ENCODE measurements at regions not wholly inside any gene's neighbourhood (a gene's known extent, or its start where the extent isn't known, plus 50 kb on each side); places are given as distances from the start of the nearest gene placed in this dataset.

DNA sequence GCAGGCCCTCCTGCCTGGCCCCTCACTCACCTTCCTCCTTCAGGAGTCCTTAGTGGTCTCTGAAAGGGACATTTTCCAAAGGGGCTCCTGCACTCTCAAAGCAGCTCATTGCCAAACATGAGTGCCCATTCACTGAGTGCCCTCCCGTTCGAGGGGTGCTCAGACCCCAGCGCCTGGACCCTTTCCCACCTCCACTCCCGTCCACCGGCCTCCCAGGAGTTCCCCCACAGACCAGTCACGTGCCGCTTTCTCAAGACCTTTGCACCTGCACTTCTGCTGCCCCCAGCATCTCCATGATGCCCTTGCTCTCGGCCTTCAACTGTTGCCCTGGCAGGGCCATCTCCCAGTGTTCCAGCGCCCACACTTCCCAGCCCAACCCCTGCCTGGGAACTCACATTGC lies 89.5 kb downstream of the ADRA2C start:
- Histone ChIP-seq H3F3A (ENCODE audit: insufficient read depth, low read length, poor library complexity, severe bottlenecking) (no peaks in the 10 kb centered on the region), H3K9me3 (ENCODE audit: low read length) (no peaks in the 10 kb centered on the region), H3K4me3 (ENCODE audit: low read length) (no peak overlapping the region), H3K27me3 (ENCODE audit: insufficient read depth, low read depth, low read length) (no peaks in the 10 kb centered on the region), H3K9me2 (ENCODE audit: insufficient read depth, low read length) (no peaks in the 10 kb centered on the region), H3K79me2 (replicated peaks; ENCODE audit: insufficient read depth, low read length) (no peaks in the 10 kb centered on the region), H4K20me1 (ENCODE audit: insufficient read depth) (no peaks in the 10 kb centered on the region), H3K36me3 (ENCODE audit: insufficient read depth, low read length) (no peaks in the 10 kb centered on the region), H3K4me2 (ENCODE audit: low read length) (no peak overlapping the region), H2AFZ (ENCODE audit: low read depth, low read length) (no peak overlapping the region), H3K9ac (ENCODE audit: low read length) (no peak overlapping the region), H3K27ac (ENCODE audit: low read length) (no peak overlapping the region)
- TF ChIP-seq EP300 (conservative IDR thresholded peaks at IDR 0.05; ENCODE audit: poor library complexity, severe bottlenecking) = no peak
- no peak for TF ChIP-seq RAD21 (conservative IDR thresholded peaks at IDR 0.05)
- no peak for TF ChIP-seq MXI1 (conservative IDR thresholded peaks at IDR 0.05; ENCODE audit: poor library complexity, severe bottlenecking)

DNA sequence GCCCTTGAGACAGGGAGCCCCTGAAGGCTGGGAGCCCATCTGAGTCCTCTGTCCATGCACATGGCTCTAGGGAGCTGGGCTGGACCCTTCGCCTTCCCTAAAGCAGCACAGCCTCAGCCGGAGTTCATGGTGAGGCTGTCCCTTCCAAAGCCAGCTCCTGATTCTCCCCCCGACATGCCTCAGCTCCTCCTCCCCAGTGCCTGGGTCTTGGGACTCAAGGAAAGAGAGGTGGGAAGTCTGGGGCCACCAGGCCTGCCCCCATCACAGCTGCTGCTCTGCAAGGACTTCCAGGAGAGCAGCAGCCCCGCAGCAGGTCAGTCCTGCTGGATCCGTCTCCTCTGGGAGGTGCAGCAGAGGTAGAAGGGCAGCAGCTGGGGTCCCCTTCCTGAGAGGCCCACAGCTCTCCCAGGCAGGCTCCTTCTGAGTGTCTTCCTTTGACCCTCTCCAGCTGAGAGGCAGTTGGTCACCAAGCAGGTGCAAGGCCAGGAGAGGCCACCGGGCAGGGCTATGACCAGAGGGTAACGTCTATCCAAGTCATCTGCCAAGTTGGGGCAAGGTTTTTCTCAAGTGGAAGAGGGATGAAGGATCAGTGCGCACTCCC lies 90.5 kb downstream of the ADRA2C start:
- Histone ChIP-seq H3K4me3 (ENCODE audit: low read length) (no peak overlapping the region), H3K4me2 (ENCODE audit: low read length) (no peak overlapping the region), H2AFZ (ENCODE audit: low read depth, low read length) (no peak overlapping the region), H3K36me3 (ENCODE audit: insufficient read depth, low read length) (no peaks in the 10 kb centered on the region), H4K20me1 (ENCODE audit: insufficient read depth) (no peaks in the 10 kb centered on the region), H3K27ac (ENCODE audit: low read length) (no peak overlapping the region), H3K27me3 (ENCODE audit: insufficient read depth, low read depth, low read length) (no peaks in the 10 kb centered on the region), H3K9me3 (ENCODE audit: low read length) (no peaks in the 10 kb centered on the region), H3K9me2 (ENCODE audit: insufficient read depth, low read length) (no peaks in the 10 kb centered on the region), H3F3A (ENCODE audit: insufficient read depth, low read length, poor library complexity, severe bottlenecking) (no peaks in the 10 kb centered on the region), H3K79me2 (replicated peaks; ENCODE audit: insufficient read depth, low read length) (no peaks in the 10 kb centered on the region), H3K9ac (ENCODE audit: low read length) (no peak overlapping the region)
- TF ChIP-seq CTCF (IDR thresholded peaks at IDR 0.05; ENCODE audit: poor library complexity, severe bottlenecking) (no peak), POLR2AphosphoS5 (IDR thresholded peaks at IDR 0.05) (no peak), SMC3 (conservative IDR thresholded peaks at IDR 0.05; ENCODE audit: poor library complexity) (no peak), REST (IDR thresholded peaks at IDR 0.05; ENCODE audit: borderline replicate concordance) (no peak), RAD21 (conservative IDR thresholded peaks at IDR 0.05) (no peak)

DNA sequence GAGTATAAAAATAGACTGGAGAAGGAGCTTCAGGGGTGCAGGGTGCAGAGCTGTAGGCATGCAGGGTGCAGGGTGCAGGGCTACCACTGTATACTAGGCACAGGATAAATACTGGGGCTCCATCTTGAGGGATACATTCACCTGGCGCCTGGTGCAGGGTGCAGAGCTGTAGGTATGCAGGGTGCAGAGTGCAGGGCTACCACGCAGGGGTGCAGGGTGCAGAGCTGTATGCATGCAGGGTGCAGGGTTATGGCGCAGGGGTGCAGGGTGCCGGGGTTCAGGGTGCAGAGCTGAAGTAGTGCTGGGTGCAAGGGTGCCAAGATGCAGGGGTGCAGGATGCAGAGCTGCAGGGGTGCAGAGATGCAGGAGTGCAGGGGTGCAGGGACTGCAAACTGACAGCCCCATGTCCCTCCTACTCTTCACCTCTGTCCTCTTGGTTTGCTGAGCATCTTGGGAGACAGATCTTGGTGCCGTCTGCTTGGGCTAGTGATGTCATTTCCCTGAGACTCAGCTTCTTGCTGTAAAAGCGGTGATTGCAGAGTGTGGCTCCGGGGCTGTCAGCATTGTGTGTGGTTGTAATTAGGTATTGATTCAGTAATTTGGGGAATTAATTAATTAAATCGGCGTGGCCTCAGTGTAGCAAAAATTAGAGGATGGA lies 91.2 kb downstream of the ADRA2C start:
- Histone ChIP-seq H3K36me3 (ENCODE audit: insufficient read depth, low read length) (no peaks in the 10 kb centered on the region), H3K9me3 (ENCODE audit: low read length) (no peaks in the 10 kb centered on the region), H3K27me3 (ENCODE audit: insufficient read depth, low read depth, low read length) (no peaks in the 10 kb centered on the region), H3K79me2 (replicated peaks; ENCODE audit: insufficient read depth, low read length) (no peaks in the 10 kb centered on the region), H4K20me1 (ENCODE audit: insufficient read depth) (no peaks in the 10 kb centered on the region), H3K27ac (ENCODE audit: low read length) (no peak overlapping the region), H3K9me2 (ENCODE audit: insufficient read depth, low read length) (no peaks in the 10 kb centered on the region), H3K4me3 (ENCODE audit: low read length) (no peak overlapping the region), H3F3A (ENCODE audit: insufficient read depth, low read length, poor library complexity, severe bottlenecking) (no peaks in the 10 kb centered on the region), H3K4me2 (ENCODE audit: low read length) (no peak overlapping the region), H3K9ac (ENCODE audit: low read length) (no peak overlapping the region), H2AFZ (ENCODE audit: low read depth, low read length) (no peak overlapping the region)
- TF ChIP-seq RAD21 (conservative IDR thresholded peaks at IDR 0.05) (no peak), SMC3 (conservative IDR thresholded peaks at IDR 0.05; ENCODE audit: poor library complexity) (no peak), MXI1 (conservative IDR thresholded peaks at IDR 0.05; ENCODE audit: poor library complexity, severe bottlenecking) (no peak), TAF1 (IDR thresholded peaks at IDR 0.05; ENCODE audit: low read depth) (no peak), CTCF (IDR thresholded peaks at IDR 0.05; ENCODE audit: poor library complexity, severe bottlenecking) (no peak), POLR2AphosphoS5 (IDR thresholded peaks at IDR 0.05) (no peak), REST (IDR thresholded peaks at IDR 0.05; ENCODE audit: borderline replicate concordance) (no peak)
